K562 (cell line): ENCODE measurements at regions not wholly inside any gene's neighbourhood (a gene's known extent, or its start where the extent isn't known, plus 50 kb on each side); places are given as distances from the start of the nearest gene placed in this dataset.

Experiments
- HDAC3 ChIP-seq: fragments of 450-650 bp; IDR thresholded peaks from 2 replicates; pipeline ENCODE4 v1.6.1; 2018; ENCODE audit warnings: borderline replicate concordance, mild to moderate bottlenecking, moderate library complexity; ENCODE audit not compliant: partially characterized antibody
- LEF1 ChIP-seq: fragments of 450-650 bp; IDR thresholded peaks from 2 replicates; pipeline ENCODE4 v1.6.1; 2016; ENCODE audit warnings: mild to moderate bottlenecking
- NCOA6 ChIP-seq: fragments of 450-650 bp; IDR thresholded peaks from 2 replicates; pipeline ENCODE4 v1.6.1; 2017; ENCODE audit warnings: mild to moderate bottlenecking
- POLR2H ChIP-seq: IDR thresholded peaks from 2 replicates; pipeline ENCODE4 v1.6.1; 2016; ENCODE audit warnings: missing genetic modification characterization, low read depth, mild to moderate bottlenecking, control low read depth, missing compliant biosample characterization, moderate library complexity
- RBM14 ChIP-seq: fragments of 200-400 bp; formaldehyde crosslinking; IDR thresholded peaks from 2 replicates; pipeline ENCODE4 v1.6.1; 2018; ENCODE audit warnings: low read depth, mild to moderate bottlenecking, low read length, moderate library complexity, borderline replicate concordance; ENCODE audit not compliant: insufficient read depth
- XRCC5 ChIP-seq: fragments of 200-400 bp; formaldehyde crosslinking; IDR thresholded peaks from 2 replicates; pipeline ENCODE4 v1.6.1; 2017; ENCODE audit warnings: low read depth, mild to moderate bottlenecking, low read length
- ZNF165 ChIP-seq: fragments of 250-450 bp; sonication (Bioruptor Pico); IDR thresholded peaks from 2 replicates; pipeline ENCODE4 v1.4.0; 2020; ENCODE audit warnings: borderline replicate concordance
- ZNF175 ChIP-seq: fragments of 200-800 bp; sonication (Bioruptor generic); IDR thresholded peaks from 2 replicates; pipeline ENCODE4 v1.6.1; 2016; ENCODE audit warnings: low read depth, mild to moderate bottlenecking, missing genetic modification characterization, missing compliant biosample characterization
- TF ChIP-seq, protein P1 (sequence below): fragments of 250-450 bp; sonication (Bioruptor Pico); IDR thresholded peaks from 2 replicates; pipeline ENCODE4 v1.4.0; 2020; ENCODE audit warnings: mild to moderate bottlenecking, moderate library complexity
- TF ChIP-seq, protein P2 (sequence below): fragments of 450-650 bp; IDR thresholded peaks from 2 replicates; pipeline ENCODE4 v1.6.1; 2016

DNA sequence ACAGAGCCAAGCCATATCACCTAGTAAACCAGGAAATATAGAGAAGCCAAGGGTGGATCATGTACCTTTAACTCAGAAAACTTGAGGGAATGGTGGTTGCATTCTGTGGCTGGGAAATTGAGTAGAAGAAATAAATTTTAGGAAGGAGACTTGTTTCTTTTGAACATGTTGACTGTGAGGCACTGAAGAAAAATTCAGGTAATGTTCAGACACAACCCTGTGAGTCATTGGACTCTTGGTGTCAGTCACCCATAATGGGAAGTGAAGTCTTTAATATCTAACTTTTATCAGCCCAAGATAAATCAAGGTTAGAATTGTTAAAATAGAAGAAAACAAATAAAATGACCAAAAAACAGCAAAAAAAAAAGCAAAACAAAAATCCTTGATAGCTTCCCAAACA is 98.8 kb upstream of the GRIK2 start (continued):
- no peak for TF ChIP-seq RBM14
- TF ChIP-seq POLR2H (tag), result no peak
- TF ChIP-seq, protein P1, sequence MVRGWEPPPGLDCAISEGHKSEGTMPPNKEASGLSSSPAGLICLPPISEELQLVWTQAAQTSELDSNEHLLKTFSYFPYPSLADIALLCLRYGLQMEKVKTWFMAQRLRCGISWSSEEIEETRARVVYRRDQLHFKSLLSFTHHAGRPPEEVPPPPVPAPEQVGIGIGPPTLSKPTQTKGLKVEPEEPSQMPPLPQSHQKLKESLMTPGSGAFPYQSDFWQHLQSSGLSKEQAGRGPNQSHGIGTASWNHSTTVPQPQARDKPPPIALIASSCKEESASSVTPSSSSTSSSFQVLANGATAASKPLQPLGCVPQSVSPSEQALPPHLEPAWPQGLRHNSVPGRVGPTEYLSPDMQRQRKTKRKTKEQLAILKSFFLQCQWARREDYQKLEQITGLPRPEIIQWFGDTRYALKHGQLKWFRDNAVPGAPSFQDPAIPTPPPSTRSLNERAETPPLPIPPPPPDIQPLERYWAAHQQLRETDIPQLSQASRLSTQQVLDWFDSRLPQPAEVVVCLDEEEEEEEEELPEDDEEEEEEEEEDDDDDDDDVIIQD (CRISPR knock-in tag), result no peak
- TF ChIP-seq XRCC5, result no peak
- TF ChIP-seq ZNF175 (CRISPR knock-in tag), result no peak
- TF ChIP-seq LEF1, result no peak
- no peak for TF ChIP-seq HDAC3
- no peak for TF ChIP-seq NCOA6
- no peak for TF ChIP-seq ZNF165 (CRISPR knock-in tag)
- TF ChIP-seq, protein P2, sequence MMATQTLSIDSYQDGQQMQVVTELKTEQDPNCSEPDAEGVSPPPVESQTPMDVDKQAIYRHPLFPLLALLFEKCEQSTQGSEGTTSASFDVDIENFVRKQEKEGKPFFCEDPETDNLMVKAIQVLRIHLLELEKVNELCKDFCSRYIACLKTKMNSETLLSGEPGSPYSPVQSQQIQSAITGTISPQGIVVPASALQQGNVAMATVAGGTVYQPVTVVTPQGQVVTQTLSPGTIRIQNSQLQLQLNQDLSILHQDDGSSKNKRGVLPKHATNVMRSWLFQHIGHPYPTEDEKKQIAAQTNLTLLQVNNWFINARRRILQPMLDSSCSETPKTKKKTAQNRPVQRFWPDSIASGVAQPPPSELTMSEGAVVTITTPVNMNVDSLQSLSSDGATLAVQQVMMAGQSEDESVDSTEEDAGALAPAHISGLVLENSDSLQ, result no peak
